ENCODE measurements at regions not wholly inside any gene's neighbourhood (a gene's known extent, or its start where the extent isn't known, plus 50 kb on each side); places are given as distances from the start of the nearest gene placed in this dataset.

- Histone ChIP-seq H2BK5ac (ENCODE audit: low read depth, low read length, poor library complexity, severe bottlenecking) (no peak overlapping the region), H2BK15ac (ENCODE audit: low read depth, low read length) (no peak overlapping the region), H2BK120ac (ENCODE audit: low read depth, low read length) (no peak overlapping the region), H3K9me3 (ENCODE audit: control insufficient read depth, insufficient read depth, low read length) (no peaks in the 10 kb centered on the region), H3K79me1 (ENCODE audit: low read depth in 1 of 2, low read length in 2 of 2) (no peaks in the 10 kb centered on the region), H3K4ac (ENCODE audit: low read depth, low read length) (no peak overlapping the region), H4K91ac (ENCODE audit: insufficient read depth, low read depth, low read length) (no peak overlapping the region), H3K36me3 (ENCODE audit: control insufficient read depth, insufficient read depth, low read length) (no peaks in the 10 kb centered on the region), H4K20me1 (ENCODE audit: insufficient read depth, low read length) (no peaks in the 10 kb centered on the region), H2AFZ (replicated peaks; ENCODE audit: low read length, poor library complexity) (no peak overlapping the region), H2BK20ac (ENCODE audit: low read depth, low read length) (no peak overlapping the region), H4K5ac (ENCODE audit: low read depth, low read length) (no peak overlapping the region), H3K27me3 (ENCODE audit: control insufficient read depth, insufficient read depth, low read length) (no peaks in the 10 kb centered on the region), H3K9ac (ENCODE audit: low read depth, low read length) (no peak overlapping the region), H4K8ac (ENCODE audit: low read depth in 2 of 2, low read length in 2 of 2) (no peak overlapping the region), H3K23ac (ENCODE audit: low read depth, low read length) (no peak overlapping the region), H3K27ac (ENCODE audit: insufficient read depth, low read length) (no peak overlapping the region), H3K56ac (ENCODE audit: extremely low read depth, insufficient read depth, low read length) (no peak overlapping the region), H3K4me2 (ENCODE audit: low read depth, low read length) (no peak overlapping the region), H2AK5ac (ENCODE audit: low read depth, low read length) (no peak overlapping the region), H3K18ac (ENCODE audit: low read depth, low read length) (no peak overlapping the region), H3K4me1 (ENCODE audit: control insufficient read depth, insufficient read depth, low read length) (peaks cover 2% of the 10 kb centered on the region; the same call in 1 of the 2 replicates), H3K4me3 (ENCODE audit: insufficient read depth, low read depth, low read length) (no peak overlapping the region), H3K9me1 (ENCODE audit: insufficient read depth, low read length) (no peaks in the 10 kb centered on the region), H2AK9ac (replicated peaks; ENCODE audit: low read depth, low read length, poor library complexity) (no peak overlapping the region), H3K14ac (replicated peaks; ENCODE audit: low read depth, low read length) (no peak overlapping the region)
- intact Hi-C loops (cut with micrococcal nuclease): no loop called here
- in situ Hi-C loops (cut with MboI; ENCODE audit: low sequenced_read_pairs): no loop called here
- ChIA-PET POLR2A (ENCODE audit: unreplicated experiment) (no interaction called here), CTCF (no interaction called here)
- DNase-seq (peak; percentile 57), ATAC-seq (ENCODE audit: low read depth) (peak; percentile 14)
- no CpG with 5 or more reads among the region's 1 CpG for WGBS, 2 experiments (ENCODE audit: extremely low coverage in 2 of 2, insufficient read length in 1 of 2)
- no TSS peak for BruUV-seq (replicated peaks)
- dilution Hi-C loops (cut with HindIII; ENCODE audit: low sequenced_read_pairs, unreplicated experiment): no loop called here
- TF ChIP-seq FOS (IDR thresholded peaks at IDR 0.05; ENCODE audit: low read depth, low read length) (peak; percentile 24; the same call in 1 of the 2 replicates), BHLHE40 (IDR thresholded peaks at IDR 0.05; ENCODE audit: low read depth, low read length) (no peak), CHD1 (IDR thresholded peaks at IDR 0.05; ENCODE audit: low read depth, low read length) (no peak), RCOR1 (IDR thresholded peaks at IDR 0.05; ENCODE audit: insufficient replicate concordance, low read length) (no peak), SMC3 (IDR thresholded peaks at IDR 0.05; ENCODE audit: low read depth, low read length) (no peak)
Measured at GRCh38 chr14:86091811-86092210, 561.9 kb downstream of the FLRT2 start.

Data from IMR-90 (cell line).